OCI-M2 (cell line): ENCODE measurements at regions not wholly inside any gene's neighbourhood (a gene's known extent, or its start where the extent isn't known, plus 50 kb on each side); places are given as distances from the start of the nearest gene placed in this dataset.
"Not testable (repeated sequence)": the region's sequence is repeated elsewhere in the genome, so short reads cannot be mapped to it uniquely, and the experiment has no call there.

ENCODE experiments used
- DNase-seq: peaks from one replicate; lab custom pipeline; 2025; ENCODE audit not compliant: unreplicated experiment; lab: John Stamatoyannopoulos, UW

GRCh38 chr7:149635561-149636329 is 137.6 kb downstream of the ZNF467 start:
- no peak for DNase-seq

- no peak for DNase-seq
Measured at GRCh38 chr7:149633976-149634945, 136.7 kb upstream of the ZNF746 start.

GRCh38 chr7:149628361-149629149 is 130.9 kb upstream of the ZNF746 start:
- not testable (repeated sequence) for DNase-seq

- DNase-seq, result no peak
Measured at GRCh38 chr7:149627911-149628310, 130.3 kb upstream of the ZNF746 start.

- DNase-seq, result no peak
Measured at GRCh38 chr7:149626972-149627371, 129.4 kb upstream of the ZNF746 start.

GRCh38 chr7:149625947-149626392 is 128.4 kb upstream of the ZNF746 start:
- no peak for DNase-seq

- peak; percentile 15 for DNase-seq
Measured at GRCh38 chr7:149625340-149625946, 127.8 kb upstream of the ZNF746 start.

GRCh38 chr7:149624419-149625339 is 127.1 kb upstream of the ZNF746 start:
- peak; percentile 83 for DNase-seq

GRCh38 chr7:149624006-149624405 is 126.4 kb upstream of the ZNF746 start:
- DNase-seq, result no peak

- DNase-seq, result not testable (repeated sequence)
Measured at GRCh38 chr7:149623262-149623997, 125.8 kb upstream of the ZNF746 start.

GRCh38 chr7:149622444-149623210 is 125.0 kb upstream of the ZNF746 start:
- no peak for DNase-seq

GRCh38 chr7:149621776-149622175 is 124.2 kb upstream of the ZNF746 start:
- DNase-seq, result no peak

- no peak for DNase-seq
Measured at GRCh38 chr7:149620961-149621360, 123.4 kb upstream of the ZNF746 start.

GRCh38 chr7:149616898-149617297 is 119.3 kb upstream of the ZNF746 start:
- DNase-seq, result no peak

- no peak for DNase-seq
Measured at GRCh38 chr7:149615690-149616270, 118.2 kb upstream of the ZNF746 start.

- DNase-seq, result no peak
Measured at GRCh38 chr7:149610441-149611011, 112.9 kb upstream of the ZNF746 start.

GRCh38 chr7:149608168-149608567 is 110.6 kb upstream of the ZNF746 start:
- DNase-seq, result no peak
